Mucosa of stomach (tissue), 1 donor: ENCODE measurements at regions not wholly inside any gene's neighbourhood (a gene's known extent, or its start where the extent isn't known, plus 50 kb on each side); places are given as distances from the start of the nearest gene placed in this dataset.

Experiments used
- H3K27me3 ChIP-seq: one replicate; pipeline ENCODE4 v1.7.0; 2013; ENCODE audit warnings: mild to moderate bottlenecking, low read length; ENCODE audit not compliant: control insufficient read depth, insufficient read depth
- H3K36me3 ChIP-seq: one replicate; pipeline ENCODE4 v1.7.0; 2013; ENCODE audit warnings: low read length; ENCODE audit not compliant: control insufficient read depth, insufficient read depth
- H3K4me1 ChIP-seq: one replicate; pipeline ENCODE4 v1.7.0; 2013; ENCODE audit warnings: mild to moderate bottlenecking, low read length; ENCODE audit not compliant: control insufficient read depth, insufficient read depth
- H3K4me3 ChIP-seq: one replicate; pipeline ENCODE4 v1.7.0; 2013; ENCODE audit warnings: low read length
- H3K9ac ChIP-seq: one replicate; pipeline ENCODE4 v1.7.0; 2013; ENCODE audit warnings: mild to moderate bottlenecking, low read length, moderate library complexity
- H3K9me3 ChIP-seq: one replicate; pipeline ENCODE4 v1.7.0; 2013; ENCODE audit warnings: mild to moderate bottlenecking, low read length, moderate library complexity; ENCODE audit not compliant: control insufficient read depth
- donor health status: Pancreatic carcinoma.

GRCh38 chr5:38714240-38714639 is 131.6 kb upstream of the OSMR start:
- Histone ChIP-seq H3K9ac (no peak overlapping the region), H3K4me1 (no peaks in the 10 kb centered on the region), H3K9me3 (no peaks in the 10 kb centered on the region), H3K36me3 (no peaks in the 10 kb centered on the region), H3K27me3 (no peaks in the 10 kb centered on the region), H3K4me3 (no peak overlapping the region)

GRCh38 chr5:38714703-38715355 is 131.0 kb upstream of the OSMR start:
- Histone ChIP-seq H3K4me3 (no peak overlapping the region), H3K4me1 (no peaks in the 10 kb centered on the region), H3K36me3 (no peaks in the 10 kb centered on the region), H3K27me3 (no peaks in the 10 kb centered on the region), H3K9me3 (no peaks in the 10 kb centered on the region), H3K9ac (no peak overlapping the region)

GRCh38 chr5:38715696-38716095 is 130.1 kb upstream of the OSMR start:
- Histone ChIP-seq H3K4me1 (no peaks in the 10 kb centered on the region), H3K9ac (no peak overlapping the region), H3K36me3 (no peaks in the 10 kb centered on the region), H3K27me3 (no peaks in the 10 kb centered on the region), H3K4me3 (no peak overlapping the region), H3K9me3 (no peaks in the 10 kb centered on the region)

- Histone ChIP-seq H3K9me3 (no peaks in the 10 kb centered on the region), H3K36me3 (no peaks in the 10 kb centered on the region), H3K27me3 (no peaks in the 10 kb centered on the region), H3K4me1 (no peaks in the 10 kb centered on the region), H3K4me3 (no peak overlapping the region), H3K9ac (no peak overlapping the region)
Measured at GRCh38 chr5:38716516-38716915, 129.3 kb upstream of the OSMR start.

- no peak overlapping the region for H3K9ac ChIP-seq
- no peak overlapping the region for H3K4me3 ChIP-seq
- H3K27me3 ChIP-seq = no peaks in the 10 kb centered on the region
- no peaks in the 10 kb centered on the region for H3K4me1 ChIP-seq
- H3K9me3 ChIP-seq = no peaks in the 10 kb centered on the region
- H3K36me3 ChIP-seq = no peaks in the 10 kb centered on the region
Measured at GRCh38 chr5:38718771-38719391, 126.9 kb upstream of the OSMR start.

GRCh38 chr5:38719403-38719802 is 126.4 kb upstream of the OSMR start:
- no peaks in the 10 kb centered on the region for H3K27me3 ChIP-seq
- no peak overlapping the region for H3K9ac ChIP-seq
- no peaks in the 10 kb centered on the region for H3K36me3 ChIP-seq
- no peaks in the 10 kb centered on the region for H3K9me3 ChIP-seq
- H3K4me1 ChIP-seq = no peaks in the 10 kb centered on the region
- no peak overlapping the region for H3K4me3 ChIP-seq

- no peaks in the 10 kb centered on the region for H3K4me1 ChIP-seq
- H3K9me3 ChIP-seq = no peaks in the 10 kb centered on the region
- no peaks in the 10 kb centered on the region for H3K36me3 ChIP-seq
- H3K9ac ChIP-seq = no peak overlapping the region
- H3K4me3 ChIP-seq = no peak overlapping the region
- no peaks in the 10 kb centered on the region for H3K27me3 ChIP-seq
Measured at GRCh38 chr5:38719916-38720315, 125.9 kb upstream of the OSMR start.

- H3K9me3 ChIP-seq = no peaks in the 10 kb centered on the region
- H3K4me3 ChIP-seq = no peak overlapping the region
- no peak overlapping the region for H3K9ac ChIP-seq
- H3K4me1 ChIP-seq = no peaks in the 10 kb centered on the region
- no peaks in the 10 kb centered on the region for H3K27me3 ChIP-seq
- H3K36me3 ChIP-seq = no peaks in the 10 kb centered on the region
Measured at GRCh38 chr5:38720554-38721361, 125.1 kb upstream of the OSMR start.

- no peaks in the 10 kb centered on the region for H3K27me3 ChIP-seq
- no peak overlapping the region for H3K4me3 ChIP-seq
- H3K36me3 ChIP-seq = no peaks in the 10 kb centered on the region
- no peaks in the 10 kb centered on the region for H3K4me1 ChIP-seq
- no peaks in the 10 kb centered on the region for H3K9me3 ChIP-seq
- H3K9ac ChIP-seq = no peak overlapping the region
Measured at GRCh38 chr5:38722918-38723317, 122.9 kb upstream of the OSMR start.

GRCh38 chr5:38723426-38723825 is 122.4 kb upstream of the OSMR start:
- no peaks in the 10 kb centered on the region for H3K9me3 ChIP-seq
- H3K9ac ChIP-seq = no peak overlapping the region
- H3K36me3 ChIP-seq = no peaks in the 10 kb centered on the region
- no peaks in the 10 kb centered on the region for H3K27me3 ChIP-seq
- H3K4me3 ChIP-seq = no peak overlapping the region
- no peaks in the 10 kb centered on the region for H3K4me1 ChIP-seq

- Histone ChIP-seq H3K4me3 (no peak overlapping the region), H3K27me3 (no peaks in the 10 kb centered on the region), H3K36me3 (no peaks in the 10 kb centered on the region), H3K9ac (no peak overlapping the region), H3K4me1 (no peaks in the 10 kb centered on the region), H3K9me3 (no peaks in the 10 kb centered on the region)
Measured at GRCh38 chr5:38724301-38725030, 121.3 kb upstream of the OSMR start.

- no peaks in the 10 kb centered on the region for H3K4me1 ChIP-seq
- H3K27me3 ChIP-seq = no peaks in the 10 kb centered on the region
- H3K4me3 ChIP-seq = no peak overlapping the region
- no peak overlapping the region for H3K9ac ChIP-seq
- no peaks in the 10 kb centered on the region for H3K36me3 ChIP-seq
- no peaks in the 10 kb centered on the region for H3K9me3 ChIP-seq
Measured at GRCh38 chr5:38725371-38725865, 120.4 kb upstream of the OSMR start.
